IMR-90 (cell line): ENCODE measurements at regions not wholly inside any gene's neighbourhood (a gene's known extent, or its start where the extent isn't known, plus 50 kb on each side); places are given as distances from the start of the nearest gene placed in this dataset.

ENCODE experiments used
- CTCF ChIP-seq: conservative IDR thresholded peaks from 2 replicates; pipeline ENCODE4 v1.5.1; 2012; ENCODE audit warnings: mild to moderate bottlenecking, low read depth, low read length, improper control_type of control experiment
- RAD21 ChIP-seq: IDR thresholded peaks from 2 replicates; pipeline ENCODE4 v1.6.1; 2012; ENCODE audit warnings: low read length, improper control_type of control experiment

GRCh38 chr5:40238066-40238745 is 441.5 kb upstream of the PTGER4 start:
- no peak for TF ChIP-seq CTCF
- TF ChIP-seq RAD21 = no peak
